ENCODE measurements at regions not wholly inside any gene's neighbourhood (a gene's known extent, or its start where the extent isn't known, plus 50 kb on each side); places are given as distances from the start of the nearest gene placed in this dataset.

DNA sequence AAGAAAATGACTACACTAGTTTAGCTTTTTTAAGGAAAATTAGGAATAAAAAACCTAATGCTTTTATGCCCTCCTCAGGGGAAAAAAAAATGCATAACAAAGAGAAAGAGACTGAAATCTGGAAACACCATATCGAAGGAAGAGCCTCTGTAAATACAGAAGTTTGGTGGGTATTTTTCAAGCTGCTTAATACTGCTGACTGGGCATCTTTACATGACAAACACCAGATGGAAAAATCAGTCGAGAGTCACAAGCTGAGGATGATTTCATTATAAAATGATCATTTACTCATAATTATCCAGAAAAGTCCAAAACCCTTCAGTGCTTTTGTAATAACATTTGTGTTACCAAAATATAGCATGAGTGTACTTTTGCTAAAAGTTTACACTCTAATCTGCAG, 1600.7 kb upstream of the ACVR2A start:
- DNase-seq, result no peak

DNA sequence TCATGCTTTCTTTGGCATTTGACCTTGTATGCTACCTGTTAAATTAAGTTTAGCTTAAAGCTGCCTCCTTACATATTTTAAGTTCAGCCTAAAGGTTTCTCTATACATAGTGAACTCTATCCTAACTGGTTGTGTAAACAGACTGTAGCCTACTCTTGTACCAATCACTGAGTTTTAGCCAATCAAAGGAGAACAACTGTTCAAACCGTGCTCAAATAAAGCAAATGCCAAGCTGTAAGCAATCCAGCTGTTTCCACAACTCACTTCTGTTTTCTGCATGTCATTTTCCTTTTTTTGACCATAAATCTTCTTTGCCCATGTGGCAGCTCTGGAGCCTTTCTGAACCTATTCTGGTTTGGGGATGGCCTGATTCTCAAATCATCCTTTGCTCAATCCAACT, 1603.8 kb upstream of the ACVR2A start:
- no peak for DNase-seq

DNA sequence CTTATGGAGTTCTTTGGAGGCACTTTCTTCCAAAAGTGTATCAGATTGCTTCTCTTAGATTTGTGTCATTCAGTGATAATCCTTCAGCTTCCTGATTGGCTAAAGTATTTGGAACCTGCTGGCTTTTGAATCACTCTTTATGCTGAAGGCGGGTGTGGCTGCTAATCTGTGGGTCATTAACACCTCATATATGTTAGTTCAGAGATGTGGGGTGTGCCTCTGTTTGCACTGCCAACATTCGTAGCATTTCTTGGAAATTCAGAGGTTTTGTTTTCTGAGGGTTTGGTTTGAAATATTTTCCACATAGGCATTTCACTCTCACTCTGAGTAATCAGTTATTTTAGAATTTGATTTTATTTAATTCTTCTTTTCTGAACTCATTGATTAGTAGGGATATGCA, 1604.4 kb upstream of the ACVR2A start:
- no peak for DNase-seq

DNA sequence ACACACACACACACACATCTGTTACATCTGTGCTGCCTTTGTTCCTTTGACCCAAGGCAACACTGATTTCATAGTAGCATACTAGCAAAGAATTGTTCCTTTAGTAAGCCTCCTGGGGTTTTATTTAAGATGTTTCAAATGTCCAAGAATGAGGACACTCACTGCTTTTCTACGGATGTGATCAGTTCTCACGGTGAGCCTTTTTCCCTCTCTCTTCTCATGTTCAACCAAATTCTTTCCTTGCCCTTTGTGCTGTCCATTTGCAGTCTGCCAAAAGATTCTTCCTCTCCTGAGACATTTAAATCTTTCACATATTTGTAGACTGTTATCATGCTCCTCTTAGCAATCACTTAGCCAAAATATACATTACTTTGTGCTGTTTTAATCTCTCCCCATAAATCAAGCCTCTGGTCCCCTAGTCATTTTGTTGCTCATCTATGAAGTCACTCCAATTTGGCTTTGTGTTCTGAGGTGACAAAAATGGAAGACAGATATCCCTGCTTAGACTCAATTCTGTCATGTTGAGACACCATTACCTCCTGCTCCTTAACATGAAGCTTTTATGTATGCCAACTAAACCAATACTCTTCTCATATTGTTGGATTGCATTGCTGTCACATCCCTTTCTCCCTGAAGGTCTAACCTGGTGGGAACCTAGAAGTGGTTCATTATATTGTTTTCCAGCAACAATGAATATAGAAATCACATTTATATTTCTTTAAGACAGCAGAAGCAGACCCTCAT, 1605.3 kb upstream of the ACVR2A start:
- DNase-seq, result no peak

DNA sequence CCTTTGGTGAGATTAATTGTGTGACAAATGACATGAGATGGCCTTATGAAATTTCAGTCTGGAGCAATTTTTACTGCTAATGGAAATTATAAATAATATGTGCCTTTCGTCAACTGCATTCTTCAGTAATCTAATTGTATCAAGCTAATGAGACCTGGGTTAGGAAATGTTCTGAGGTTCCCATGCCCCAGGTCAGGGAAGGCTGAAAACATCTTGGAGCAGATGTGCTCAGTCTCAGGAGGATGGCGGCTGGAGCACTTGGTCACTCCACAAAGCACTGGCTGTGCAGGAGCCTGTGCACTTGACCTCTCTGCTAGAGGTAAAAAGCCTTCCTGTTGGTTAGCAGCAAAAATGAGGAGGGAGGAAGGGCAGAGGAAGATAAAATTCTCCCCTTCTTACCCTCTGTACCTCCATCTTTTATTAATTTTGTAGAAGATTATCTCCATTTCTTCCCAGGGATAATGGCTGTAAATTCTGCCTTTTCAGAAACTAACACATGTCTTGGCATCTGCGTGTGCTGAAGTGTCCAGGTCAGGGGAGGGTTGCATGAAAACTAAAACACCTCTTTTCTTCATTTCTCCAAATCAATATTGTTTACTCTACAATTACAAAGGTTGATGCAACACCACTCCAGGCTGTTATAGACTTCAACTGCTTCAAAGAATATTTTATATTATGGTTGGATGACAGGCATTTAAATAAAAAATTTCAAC, 1606.4 kb upstream of the ACVR2A start:
- no peak for DNase-seq

DNA sequence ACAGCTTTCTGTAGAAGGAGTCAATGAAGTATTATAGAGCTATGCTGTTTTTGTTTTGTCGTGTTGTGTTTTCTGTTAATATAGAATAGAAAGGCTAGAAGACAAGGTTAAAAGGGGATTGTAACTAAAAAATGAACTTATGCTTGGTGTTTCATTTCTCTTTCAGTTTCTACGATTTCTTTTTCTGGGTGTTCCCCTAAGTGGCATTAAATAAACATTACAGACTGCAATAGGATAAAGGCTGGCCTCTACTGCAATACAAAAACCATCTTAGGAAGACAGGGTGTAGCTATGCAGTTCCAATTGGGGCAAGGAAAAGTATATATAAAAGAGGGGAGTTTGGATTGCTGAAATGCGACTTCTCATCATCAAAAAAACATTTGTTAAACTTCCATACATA, 1609.7 kb upstream of the ACVR2A start:
- DNase-seq, result no peak

DNA sequence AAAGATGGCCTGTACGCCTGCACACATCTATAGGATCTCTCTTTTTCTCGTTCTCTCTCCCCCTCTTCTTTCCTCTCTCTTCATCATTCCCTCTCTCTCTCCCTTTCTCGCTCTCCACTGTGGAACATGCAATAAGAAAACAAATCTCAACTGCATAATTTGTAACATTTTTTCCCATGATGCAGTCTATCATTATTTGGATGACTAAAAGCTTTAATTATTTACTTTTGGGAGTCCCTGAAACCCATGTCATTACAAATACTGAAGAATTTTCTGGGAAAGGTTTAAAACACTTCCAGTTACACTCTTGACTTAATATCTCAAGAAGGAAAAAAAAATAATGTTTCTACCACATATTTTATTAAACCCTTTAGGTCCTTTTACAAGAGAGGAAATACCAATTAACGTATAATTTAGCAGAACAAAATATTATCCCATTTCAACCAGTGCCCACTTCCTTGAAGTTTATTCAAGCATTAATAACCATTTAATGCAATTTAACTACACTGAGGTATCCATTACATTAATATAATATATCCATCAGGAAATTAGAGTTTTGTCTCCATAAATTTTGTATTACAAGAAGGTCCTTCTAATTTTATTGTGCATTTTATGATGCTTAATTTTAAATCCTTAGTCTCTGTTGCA, 1615.2 kb upstream of the ACVR2A start:
- no peak for DNase-seq

DNA sequence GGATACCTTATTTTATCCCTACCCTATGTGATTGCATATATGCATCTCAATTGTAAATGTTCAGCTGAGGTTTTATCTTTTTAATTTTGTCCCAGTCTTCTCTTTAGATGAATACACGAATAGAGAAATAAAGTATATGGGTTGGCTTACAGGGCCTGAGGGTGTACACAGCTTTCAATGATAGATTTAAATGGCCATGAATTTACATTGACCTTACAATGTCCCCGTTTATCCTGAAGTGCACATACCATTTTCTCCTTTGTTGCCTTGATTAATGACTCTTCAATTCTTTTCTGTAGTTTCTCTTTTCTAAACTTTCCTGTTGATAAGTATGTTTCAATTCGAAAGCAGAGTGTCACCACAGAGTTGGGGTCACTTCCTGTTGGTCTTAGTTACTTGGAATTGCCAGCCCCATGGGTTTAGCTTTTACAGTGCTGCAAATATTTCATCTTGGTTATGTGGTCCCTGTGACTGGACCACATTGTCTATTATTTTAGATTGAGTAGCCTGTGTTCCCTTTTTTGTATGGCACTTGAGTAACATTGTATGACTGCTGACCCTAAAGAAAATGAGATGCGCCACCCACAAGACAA, 1616.3 kb upstream of the ACVR2A start:
- DNase-seq, result no peak

DNA sequence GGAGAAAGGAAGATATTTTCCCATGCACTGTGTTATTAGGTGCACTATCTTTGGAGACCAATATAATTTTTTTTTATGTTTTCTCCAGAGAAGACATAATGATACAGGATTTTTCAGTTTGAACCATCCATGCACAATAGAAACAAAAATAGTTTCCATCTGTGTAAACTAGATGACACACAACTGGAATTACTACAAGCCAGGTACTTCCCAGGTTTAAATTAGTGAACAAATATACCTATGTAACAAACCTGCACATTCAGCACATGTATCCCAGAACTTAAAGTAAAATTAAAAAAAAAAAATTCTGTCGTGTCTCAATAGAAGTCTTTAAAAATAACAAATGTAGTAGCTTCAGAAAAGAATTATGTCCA, 1616.8 kb upstream of the ACVR2A start:
- DNase-seq, result no peak

DNA sequence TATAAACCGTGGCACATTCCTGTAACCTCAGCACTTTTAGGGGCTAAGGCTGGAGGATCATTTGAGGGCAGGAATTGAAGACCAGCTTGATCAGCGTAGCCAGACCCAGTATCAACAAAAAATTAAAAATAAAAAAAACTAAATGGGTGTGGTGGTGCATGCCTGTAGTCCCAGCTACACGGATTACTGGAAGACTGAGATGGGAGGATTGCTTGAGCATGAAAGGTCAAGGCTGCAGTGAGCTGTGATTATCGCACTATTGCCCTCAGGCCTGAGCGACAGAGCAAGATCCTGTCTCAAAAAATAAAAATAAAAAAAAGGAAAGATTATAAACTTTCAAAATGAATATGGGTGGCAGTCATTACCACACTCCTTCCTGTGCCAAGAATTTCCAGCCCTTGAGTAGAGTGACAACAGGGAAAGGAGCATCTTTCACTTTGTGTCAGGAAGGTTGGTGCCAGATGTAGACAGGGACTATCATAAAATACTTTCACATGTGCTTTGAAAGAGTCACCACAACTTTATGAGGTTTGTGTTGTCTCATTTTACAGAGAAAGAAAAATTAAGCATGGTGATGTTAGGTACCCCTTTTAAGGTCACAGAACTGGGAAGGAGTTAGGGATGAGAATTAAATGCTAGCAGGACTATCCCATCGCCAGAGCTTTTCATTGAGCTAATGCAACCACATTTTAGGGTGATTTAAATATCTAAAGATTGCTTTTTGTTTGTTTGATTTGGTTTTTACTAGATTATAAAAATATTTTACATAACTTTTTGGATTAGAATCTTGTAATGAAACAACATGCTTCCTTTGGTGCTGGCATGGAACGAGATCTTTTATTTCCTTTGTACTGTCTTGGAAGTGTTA, 1617.4 kb upstream of the ACVR2A start:
- no peak for DNase-seq

DNA sequence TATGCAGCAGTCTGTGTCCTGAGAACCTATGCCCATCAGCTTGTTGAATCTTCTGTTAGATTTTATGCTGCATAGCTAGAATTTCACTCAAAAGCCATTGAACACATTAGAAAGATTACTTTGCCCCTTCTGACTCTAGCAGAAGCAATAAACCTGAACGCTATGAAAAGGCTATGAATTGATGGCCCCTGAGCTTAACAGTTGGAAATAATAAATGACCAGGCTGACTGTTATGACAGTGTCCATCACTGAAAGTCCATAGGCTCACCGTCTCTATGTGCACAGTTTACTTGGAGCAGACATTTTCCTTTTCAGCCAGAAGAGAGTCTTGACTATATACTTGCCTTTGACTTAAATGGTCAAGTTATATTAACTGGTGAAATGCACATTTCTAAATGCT, 1618.8 kb upstream of the ACVR2A start:
- no peak for DNase-seq

DNA sequence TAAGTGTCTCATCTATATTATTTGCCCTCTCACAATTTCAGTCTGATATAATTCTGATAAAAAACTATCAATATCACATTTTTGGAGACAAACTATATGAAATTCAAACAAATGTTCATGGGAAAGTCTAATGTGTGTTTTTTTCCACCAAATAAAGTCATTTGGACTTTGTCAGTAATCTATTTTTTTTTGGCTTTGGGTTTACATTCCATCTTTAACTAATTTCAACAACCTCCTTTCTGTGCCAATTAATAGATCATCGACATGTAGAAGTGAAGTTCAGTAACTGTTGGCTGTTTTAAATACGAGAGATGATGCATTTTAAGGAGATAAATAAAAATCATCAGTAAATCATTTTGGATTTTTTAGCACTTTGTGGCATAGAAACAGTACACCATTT, 1623.0 kb upstream of the ACVR2A start:
- DNase-seq, result no peak

DNA sequence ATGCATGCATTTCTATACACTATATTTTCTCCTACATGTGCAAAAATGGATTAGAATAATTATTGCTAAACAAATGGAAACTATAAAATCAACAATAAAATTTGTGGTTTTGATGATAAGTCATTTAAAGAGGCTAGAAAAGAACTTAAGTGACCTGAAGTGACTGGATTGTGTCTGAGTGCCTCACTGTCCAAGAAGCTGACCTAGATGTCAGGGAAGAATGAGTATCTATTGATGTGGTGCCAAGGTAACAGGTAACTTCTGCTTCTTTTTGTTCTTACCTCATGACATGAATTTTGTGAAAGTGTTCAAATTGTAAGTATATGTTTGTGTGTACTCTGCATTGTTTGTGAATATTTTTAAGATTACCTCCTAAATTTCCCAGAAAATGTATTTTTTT, 1623.9 kb upstream of the ACVR2A start:
- no peak for DNase-seq

DNA sequence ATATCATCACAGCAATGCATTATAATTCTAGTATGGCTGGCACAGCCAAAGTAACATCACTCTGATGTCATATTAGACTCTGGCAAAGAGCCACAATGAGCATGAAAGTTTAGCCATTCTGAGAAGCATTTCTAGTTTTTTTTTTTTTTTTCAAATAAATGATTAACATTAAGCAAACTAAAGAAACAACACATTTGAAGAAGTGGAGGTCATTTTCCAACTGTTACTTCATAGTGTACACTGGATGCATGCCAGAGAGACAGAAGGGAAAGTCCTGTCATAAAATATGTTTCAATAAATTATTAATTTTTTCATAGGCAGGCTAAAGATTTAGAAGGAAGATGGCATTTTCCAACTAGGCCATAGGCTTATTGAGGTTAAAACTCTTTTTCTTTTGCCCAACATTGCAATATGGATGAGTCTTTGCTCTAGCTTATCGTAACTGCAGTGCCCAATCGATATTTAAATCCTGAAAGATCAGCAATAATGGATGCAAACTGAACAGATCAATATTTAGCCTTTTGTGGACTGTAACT, 1630.4 kb upstream of the ACVR2A start:
- no peak for DNase-seq

DNA sequence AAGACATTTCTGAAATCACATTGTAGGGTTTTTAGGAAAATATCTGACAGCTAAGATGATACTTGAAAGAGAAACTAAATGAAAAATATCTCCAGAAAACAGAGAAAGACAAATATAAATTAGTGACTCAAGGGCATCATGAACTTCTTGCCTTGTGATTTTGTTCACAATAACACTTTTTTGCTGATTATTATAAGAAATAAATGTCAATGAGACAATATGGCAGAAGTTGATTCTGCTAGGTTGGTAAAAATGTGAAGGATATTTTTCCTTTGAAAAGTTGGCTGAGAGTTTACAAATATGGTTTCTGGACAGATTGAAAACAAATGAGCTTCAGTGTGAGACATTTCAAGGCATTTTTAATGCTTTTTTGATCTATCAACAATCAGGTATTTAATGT, 1631.2 kb upstream of the ACVR2A start:
- no peak for DNase-seq

DNA sequence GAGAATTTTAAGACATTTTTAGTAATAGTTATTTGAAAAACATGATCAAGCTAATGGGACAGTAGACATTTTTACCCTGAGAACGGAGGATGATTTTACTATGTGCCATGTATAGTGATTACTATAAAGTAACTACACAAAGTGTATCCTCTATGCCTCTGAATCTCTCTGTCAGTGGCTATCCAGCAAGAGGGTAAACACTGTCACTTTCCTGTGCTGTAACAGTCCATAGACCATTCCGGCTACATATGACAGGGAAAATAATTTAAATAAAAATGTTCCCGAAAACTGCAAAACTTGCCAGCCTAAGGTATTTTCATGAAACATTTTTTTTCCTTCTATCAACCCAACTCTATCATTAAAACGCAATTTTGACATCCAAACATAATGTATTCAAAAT, 1632.2 kb upstream of the ACVR2A start:
- no peak for DNase-seq

DNA sequence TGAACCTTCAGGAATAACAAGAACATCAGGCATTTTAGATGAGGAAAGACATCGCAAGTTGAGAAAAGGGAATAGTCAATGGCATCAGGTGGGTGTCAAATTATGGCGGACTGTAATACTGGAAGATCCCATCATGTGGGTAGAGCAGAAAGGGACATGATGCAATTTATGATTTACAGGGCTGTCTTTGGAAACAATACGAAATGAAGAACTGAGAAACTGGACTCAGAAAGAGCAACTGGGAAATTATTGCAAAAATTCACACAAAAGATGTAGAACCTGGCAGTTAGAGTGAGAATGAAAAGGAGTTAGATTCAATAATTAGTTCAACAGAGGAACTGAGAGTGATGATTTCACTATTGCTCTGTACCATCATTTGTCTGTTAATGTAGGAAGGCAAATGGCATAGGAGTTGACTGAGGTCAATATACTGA, 1635.0 kb upstream of the ACVR2A start:
- DNase-seq, result peak in 1 of 2 donors; percentile 3

DNA sequence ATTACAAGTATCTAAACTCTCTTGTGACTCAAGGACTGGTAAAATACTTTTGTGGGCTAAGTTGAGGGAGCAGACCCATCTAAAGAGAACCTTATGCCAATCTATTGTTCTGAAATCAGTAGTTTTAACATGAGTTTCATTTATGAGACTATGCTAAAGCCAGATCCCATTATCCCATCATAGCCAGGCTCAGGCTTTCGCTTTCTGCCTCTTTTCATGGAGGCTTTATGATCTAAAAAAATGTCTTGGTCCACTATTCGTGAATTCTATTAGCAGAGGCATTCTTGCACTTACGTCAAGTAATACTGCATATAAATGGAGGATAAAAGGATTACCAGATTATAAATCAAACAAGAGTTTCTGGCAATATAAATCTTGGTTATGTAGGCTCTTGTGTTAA, 1636.9 kb upstream of the ACVR2A start:
- no peak for DNase-seq

DNA sequence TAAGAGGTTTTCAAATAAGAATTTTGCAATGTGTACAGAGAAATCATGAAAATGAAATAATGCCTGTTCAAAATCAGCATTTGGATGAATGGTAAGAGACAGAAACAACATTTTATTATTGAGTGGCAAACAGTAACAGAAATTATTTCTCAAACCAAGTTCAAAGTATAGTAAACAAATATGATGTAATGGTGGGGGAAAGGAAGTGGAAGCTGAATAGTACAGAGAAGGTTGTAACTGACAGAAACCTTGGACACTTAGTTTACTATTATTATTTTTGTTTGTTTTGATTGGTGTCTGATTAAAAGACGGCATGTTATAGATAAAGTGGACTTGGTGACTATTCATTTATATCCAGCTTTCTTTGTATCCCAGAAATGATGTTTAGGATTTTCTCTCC, 1637.4 kb upstream of the ACVR2A start:
- DNase-seq, result no peak

DNA sequence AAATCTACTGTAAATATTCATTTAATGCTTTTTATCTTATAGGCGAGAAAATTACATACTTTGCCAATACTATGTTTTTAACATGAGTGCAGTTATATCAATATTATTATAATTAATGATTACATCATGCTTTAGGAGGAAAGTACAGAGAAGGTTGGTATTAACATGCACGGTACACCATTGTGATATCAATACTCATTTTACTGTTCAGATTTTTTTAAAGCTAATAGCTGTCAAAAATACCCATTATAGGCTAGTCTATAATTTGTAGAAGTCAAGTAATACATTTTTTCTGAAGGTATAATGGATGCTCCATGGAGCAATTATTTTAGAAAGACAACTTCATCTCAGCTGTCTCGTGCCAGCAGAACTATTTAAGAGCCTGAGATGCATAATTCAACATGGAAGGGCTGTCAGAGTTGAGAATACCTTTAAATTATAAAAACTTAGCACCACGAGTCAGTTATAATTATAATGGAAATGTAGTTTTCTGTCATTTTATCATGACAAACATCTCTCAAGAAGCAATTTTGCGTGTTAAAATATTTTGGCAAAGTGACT, 1641.7 kb upstream of the ACVR2A start:
- DNase-seq, result no peak

DNA sequence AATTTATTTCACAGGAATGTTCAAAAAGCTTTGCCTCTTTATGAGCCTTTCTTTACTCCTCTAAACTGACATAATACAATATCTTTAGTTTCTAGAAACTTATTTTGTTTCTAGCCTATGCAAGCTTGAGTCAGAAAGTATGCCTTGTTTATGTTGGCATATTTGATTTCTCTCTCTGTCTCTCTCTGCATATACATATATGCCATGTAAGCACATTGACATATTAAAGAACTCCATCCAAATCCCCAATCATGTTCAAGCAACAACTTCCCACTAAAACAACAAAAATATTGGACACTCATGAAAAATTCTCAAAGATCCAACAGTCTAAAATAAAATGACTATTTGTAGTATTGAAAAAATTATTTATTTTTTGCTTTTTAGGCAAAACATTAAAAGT, 1651.2 kb upstream of the ACVR2A start:
- no peak for DNase-seq

DNA sequence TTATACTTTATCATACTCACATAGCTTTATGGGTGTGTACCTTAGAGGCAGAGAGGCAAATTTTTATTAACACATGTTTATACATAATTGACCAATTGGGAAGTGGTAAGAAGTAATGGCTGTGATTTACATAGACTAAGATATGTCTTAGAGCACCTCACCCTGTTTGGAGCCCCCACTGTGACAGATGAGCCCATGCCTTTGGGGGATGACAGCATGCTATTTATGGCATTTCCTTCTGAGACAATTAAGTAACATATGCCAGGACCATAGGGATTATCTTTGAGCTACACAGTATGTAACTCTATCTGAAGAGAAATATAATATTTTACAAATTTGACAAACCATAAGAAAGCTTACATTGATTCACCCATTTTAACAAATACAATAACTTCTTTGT, 1655.3 kb upstream of the ACVR2A start:
- DNase-seq, result no peak
